Ovary (tissue), 3 donors: ENCODE measurements at regions not wholly inside any gene's neighbourhood (a gene's known extent, or its start where the extent isn't known, plus 50 kb on each side); places are given as distances from the start of the nearest gene placed in this dataset.

Experiments
- CTCF ChIP-seq, 3 donors: fragments of 450-650 bp in 2 of 3; fragments of 200-600 bp in 1 of 3; IDR thresholded peaks; one replicate each; pipeline versions ENCODE4 v1.5.1 to v1.8.0; 2016 to 2022; ENCODE audit warnings: antibody characterized with exemption in 3 of 3, mild to moderate bottlenecking in 1 of 3
- EP300 ChIP-seq: sonication (generic); formaldehyde crosslinking; IDR thresholded peaks from one replicate; pipeline ENCODE4 v1.6.1; 2017; ENCODE audit warnings: antibody characterized with exemption
- POLR2A ChIP-seq: fragments of 450-650 bp; IDR thresholded peaks from one replicate; pipeline ENCODE4 v1.6.1; 2017; ENCODE audit warnings: antibody characterized with exemption, mild to moderate bottlenecking, moderate library complexity
- donor health status: DM: no; HTN: no; CAD: no.

DNA sequence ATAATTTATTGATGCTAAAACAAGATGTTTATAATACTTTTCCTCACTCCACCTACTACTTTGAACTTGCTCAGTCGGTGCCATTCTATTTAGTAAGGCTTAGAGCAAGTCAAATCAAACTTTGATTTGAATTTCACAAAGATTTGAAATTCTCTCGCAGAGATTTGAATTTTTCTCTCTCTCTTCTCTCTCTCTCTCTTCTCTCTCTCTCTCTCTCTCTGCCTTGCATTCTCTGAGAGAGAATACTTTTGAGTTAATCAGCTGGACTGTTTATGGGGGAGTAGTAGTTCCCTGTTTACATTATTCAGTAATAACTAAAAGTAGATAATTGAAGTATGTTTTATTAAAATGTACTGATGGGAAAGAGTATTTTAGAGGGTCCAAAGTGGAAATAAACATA lies 488.5 kb upstream of the ANKRD30A start:
- TF ChIP-seq CTCF (IDR thresholded peaks at IDR 0.05) (no peak), EP300 (no peak), POLR2A (no peak)
